HL-60 (cell line): ENCODE measurements at regions not wholly inside any gene's neighbourhood (a gene's known extent, or its start where the extent isn't known, plus 50 kb on each side); places are given as distances from the start of the nearest gene placed in this dataset.

ENCODE experiments used
- GABPA ChIP-seq: IDR thresholded peaks from 2 replicates; pipeline ENCODE4 v1.6.1; 2012; ENCODE audit warnings: low read depth
- POLR2AphosphoS5 ChIP-seq: IDR thresholded peaks from 2 replicates; pipeline ENCODE4 v1.6.1; 2012; ENCODE audit warnings: low read depth
- SPI1 ChIP-seq: IDR thresholded peaks from 2 replicates; pipeline ENCODE4 v1.6.1; 2012; ENCODE audit warnings: low read depth, mild to moderate bottlenecking, borderline replicate concordance
- TF ChIP-seq, protein P1 (sequence below): IDR thresholded peaks from one replicate; pipeline ENCODE4 v1.5.1; 2011; ENCODE audit warnings: low read length, control low read depth, inconsistent platforms; ENCODE audit not compliant: insufficient read depth
- TF ChIP-seq, protein P2 (sequence below): IDR thresholded peaks from 2 replicates; pipeline ENCODE4 v1.6.1; 2012; ENCODE audit warnings: low read depth; ENCODE audit not compliant: insufficient replicate concordance

DNA sequence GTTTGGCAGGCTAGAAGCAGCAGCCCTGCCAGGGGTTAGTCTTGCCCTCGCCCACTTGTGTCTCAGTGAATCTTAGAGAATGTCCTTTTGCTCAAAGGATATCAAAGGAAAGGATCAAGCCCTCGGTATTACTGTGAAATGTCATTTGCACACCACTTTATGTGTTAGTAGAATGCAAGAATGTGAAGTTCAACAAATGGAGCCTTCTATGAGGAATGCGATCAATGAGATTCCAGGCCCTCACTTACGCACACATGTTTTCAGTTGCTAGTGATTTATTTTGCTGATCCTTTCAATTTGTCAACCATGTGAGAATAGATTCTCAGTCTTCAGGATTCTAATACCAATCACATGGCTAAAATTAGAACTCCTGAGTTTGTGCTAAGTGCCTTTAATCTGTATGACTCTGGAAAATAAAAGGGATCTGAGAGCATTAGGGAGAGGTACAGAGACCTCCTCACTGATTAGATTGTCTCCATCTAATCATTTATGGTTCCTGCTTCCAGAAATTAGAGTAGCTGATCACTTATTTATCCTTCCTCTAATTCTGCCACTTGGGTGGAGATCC is 123.0 kb upstream of the SP4 start:
- TF ChIP-seq, protein P1, sequence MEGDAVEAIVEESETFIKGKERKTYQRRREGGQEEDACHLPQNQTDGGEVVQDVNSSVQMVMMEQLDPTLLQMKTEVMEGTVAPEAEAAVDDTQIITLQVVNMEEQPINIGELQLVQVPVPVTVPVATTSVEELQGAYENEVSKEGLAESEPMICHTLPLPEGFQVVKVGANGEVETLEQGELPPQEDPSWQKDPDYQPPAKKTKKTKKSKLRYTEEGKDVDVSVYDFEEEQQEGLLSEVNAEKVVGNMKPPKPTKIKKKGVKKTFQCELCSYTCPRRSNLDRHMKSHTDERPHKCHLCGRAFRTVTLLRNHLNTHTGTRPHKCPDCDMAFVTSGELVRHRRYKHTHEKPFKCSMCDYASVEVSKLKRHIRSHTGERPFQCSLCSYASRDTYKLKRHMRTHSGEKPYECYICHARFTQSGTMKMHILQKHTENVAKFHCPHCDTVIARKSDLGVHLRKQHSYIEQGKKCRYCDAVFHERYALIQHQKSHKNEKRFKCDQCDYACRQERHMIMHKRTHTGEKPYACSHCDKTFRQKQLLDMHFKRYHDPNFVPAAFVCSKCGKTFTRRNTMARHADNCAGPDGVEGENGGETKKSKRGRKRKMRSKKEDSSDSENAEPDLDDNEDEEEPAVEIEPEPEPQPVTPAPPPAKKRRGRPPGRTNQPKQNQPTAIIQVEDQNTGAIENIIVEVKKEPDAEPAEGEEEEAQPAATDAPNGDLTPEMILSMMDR: no peak
- TF ChIP-seq, protein P2, sequence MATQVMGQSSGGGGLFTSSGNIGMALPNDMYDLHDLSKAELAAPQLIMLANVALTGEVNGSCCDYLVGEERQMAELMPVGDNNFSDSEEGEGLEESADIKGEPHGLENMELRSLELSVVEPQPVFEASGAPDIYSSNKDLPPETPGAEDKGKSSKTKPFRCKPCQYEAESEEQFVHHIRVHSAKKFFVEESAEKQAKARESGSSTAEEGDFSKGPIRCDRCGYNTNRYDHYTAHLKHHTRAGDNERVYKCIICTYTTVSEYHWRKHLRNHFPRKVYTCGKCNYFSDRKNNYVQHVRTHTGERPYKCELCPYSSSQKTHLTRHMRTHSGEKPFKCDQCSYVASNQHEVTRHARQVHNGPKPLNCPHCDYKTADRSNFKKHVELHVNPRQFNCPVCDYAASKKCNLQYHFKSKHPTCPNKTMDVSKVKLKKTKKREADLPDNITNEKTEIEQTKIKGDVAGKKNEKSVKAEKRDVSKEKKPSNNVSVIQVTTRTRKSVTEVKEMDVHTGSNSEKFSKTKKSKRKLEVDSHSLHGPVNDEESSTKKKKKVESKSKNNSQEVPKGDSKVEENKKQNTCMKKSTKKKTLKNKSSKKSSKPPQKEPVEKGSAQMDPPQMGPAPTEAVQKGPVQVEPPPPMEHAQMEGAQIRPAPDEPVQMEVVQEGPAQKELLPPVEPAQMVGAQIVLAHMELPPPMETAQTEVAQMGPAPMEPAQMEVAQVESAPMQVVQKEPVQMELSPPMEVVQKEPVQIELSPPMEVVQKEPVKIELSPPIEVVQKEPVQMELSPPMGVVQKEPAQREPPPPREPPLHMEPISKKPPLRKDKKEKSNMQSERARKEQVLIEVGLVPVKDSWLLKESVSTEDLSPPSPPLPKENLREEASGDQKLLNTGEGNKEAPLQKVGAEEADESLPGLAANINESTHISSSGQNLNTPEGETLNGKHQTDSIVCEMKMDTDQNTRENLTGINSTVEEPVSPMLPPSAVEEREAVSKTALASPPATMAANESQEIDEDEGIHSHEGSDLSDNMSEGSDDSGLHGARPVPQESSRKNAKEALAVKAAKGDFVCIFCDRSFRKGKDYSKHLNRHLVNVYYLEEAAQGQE: no peak
- no peak for TF ChIP-seq GABPA
- TF ChIP-seq SPI1: no peak
- no peak for TF ChIP-seq POLR2AphosphoS5
